ENCODE measurements at regions not wholly inside any gene's neighbourhood (a gene's known extent, or its start where the extent isn't known, plus 50 kb on each side); places are given as distances from the start of the nearest gene placed in this dataset.

- TF ChIP-seq EZH2 (IDR thresholded peaks at IDR 0.05; ENCODE audit: insufficient read depth, low read length) (no peak), CTCF (IDR thresholded peaks at IDR 0.05; ENCODE audit: insufficient read depth, low read depth, low read length) (no peak)
- Histone ChIP-seq H3K27me3 (ENCODE audit: insufficient read depth, low read length) (no peaks in the 10 kb centered on the region), H3K27ac (ENCODE audit: low read depth, low read length) (no peak overlapping the region), H3K9ac (ENCODE audit: low read length) (no peak overlapping the region), H3K36me3 (ENCODE audit: insufficient read depth, low read length) (no peaks in the 10 kb centered on the region), H3K4me2 (ENCODE audit: low read length) (no peak overlapping the region), H3K4me3 (ENCODE audit: insufficient read depth, low read depth, low read length) (no peak overlapping the region), H3K4me1 (ENCODE audit: insufficient read depth, low read length) (no peaks in the 10 kb centered on the region), H3K79me2 (ENCODE audit: insufficient read depth, low read length) (no peaks in the 10 kb centered on the region), H2AFZ (ENCODE audit: low read depth, low read length) (no peak overlapping the region), H3K9me3 (ENCODE audit: insufficient read depth, low read depth, low read length) (no peaks in the 10 kb centered on the region), H4K20me1 (ENCODE audit: insufficient read depth, low read length) (no peaks in the 10 kb centered on the region)
- Mint-ChIP-seq H3K36me3 (ENCODE audit: low read depth, unreplicated experiment) (no peaks in the 10 kb centered on the region), H3K27me3 (ENCODE audit: low read depth, unreplicated experiment) (no peaks in the 10 kb centered on the region), H3K4me3 (ENCODE audit: unreplicated experiment) (no peak overlapping the region), H3K4me1 (ENCODE audit: low read depth, unreplicated experiment) (no peaks in the 10 kb centered on the region), H3K9me3 (ENCODE audit: unreplicated experiment) (no peaks in the 10 kb centered on the region), H3K27ac (ENCODE audit: unreplicated experiment) (no peak overlapping the region)
- DNase-seq (ENCODE audit: low read depth) (no peak), FAIRE-seq (no peak)
Measured at GRCh38 chr1:199719156-199719842, 308.2 kb upstream of the NR5A2 start.

DNA sequence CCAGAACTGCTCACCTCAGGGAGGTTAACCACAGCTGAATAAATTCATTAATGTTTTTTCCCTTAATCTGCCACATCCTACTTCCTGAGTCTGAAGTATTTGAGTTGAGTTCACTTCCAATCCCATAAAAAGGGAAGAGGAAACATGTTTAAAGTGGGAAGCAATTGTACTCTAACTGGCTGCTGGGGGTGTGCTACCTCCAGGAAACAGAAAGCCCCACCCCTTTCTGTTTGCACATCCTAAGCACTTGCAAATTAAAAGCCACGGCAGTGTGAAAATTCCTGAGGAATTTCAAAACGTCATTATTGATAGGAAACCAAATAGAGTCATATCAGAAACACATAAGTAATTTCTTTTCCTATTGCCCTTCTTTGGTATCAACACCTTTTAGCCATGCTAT lies 307.0 kb upstream of the NR5A2 start:
- Mint-ChIP-seq H3K27ac (ENCODE audit: unreplicated experiment) (no peak overlapping the region), H3K36me3 (ENCODE audit: low read depth, unreplicated experiment) (no peaks in the 10 kb centered on the region)

More for the DNA sequence above, 307.0 kb upstream of the NR5A2 start:
- Histone ChIP-seq H3K9ac (ENCODE audit: low read length) (no peak overlapping the region), H3K27me3 (ENCODE audit: insufficient read depth, low read length) (no peaks in the 10 kb centered on the region), H4K20me1 (ENCODE audit: insufficient read depth, low read length) (no peaks in the 10 kb centered on the region), H3K4me2 (ENCODE audit: low read length) (no peak overlapping the region), H3K4me3 (ENCODE audit: insufficient read depth, low read depth, low read length) (no peak overlapping the region), H3K36me3 (ENCODE audit: insufficient read depth, low read length) (no peaks in the 10 kb centered on the region), H2AFZ (ENCODE audit: low read depth, low read length) (no peak overlapping the region), H3K4me1 (ENCODE audit: insufficient read depth, low read length) (no peaks in the 10 kb centered on the region), H3K79me2 (ENCODE audit: insufficient read depth, low read length) (no peaks in the 10 kb centered on the region), H3K27ac (ENCODE audit: low read depth, low read length) (no peak overlapping the region), H3K9me3 (ENCODE audit: insufficient read depth, low read depth, low read length) (no peaks in the 10 kb centered on the region)
- Mint-ChIP-seq H3K27me3 (ENCODE audit: low read depth, unreplicated experiment) (no peaks in the 10 kb centered on the region), H3K4me1 (ENCODE audit: low read depth, unreplicated experiment) (no peaks in the 10 kb centered on the region), H3K4me3 (ENCODE audit: unreplicated experiment) (no peak overlapping the region), H3K9me3 (ENCODE audit: unreplicated experiment) (no peaks in the 10 kb centered on the region)
- TF ChIP-seq EZH2 (IDR thresholded peaks at IDR 0.05; ENCODE audit: insufficient read depth, low read length): no peak
- no peak for TF ChIP-seq CTCF (IDR thresholded peaks at IDR 0.05; ENCODE audit: insufficient read depth, low read depth, low read length)
- DNase-seq (ENCODE audit: low read depth) (no peak), FAIRE-seq (no peak)

Data from astrocyte (in vitro differentiated cells and primary cell).